Testis (tissue), 2 donors: ENCODE measurements at regions not wholly inside any gene's neighbourhood (a gene's known extent, or its start where the extent isn't known, plus 50 kb on each side); places are given as distances from the start of the nearest gene placed in this dataset.

Experiments
- CTCF ChIP-seq, 3 experiments: fragments of 450-650 bp in 2 of 3; fragments of 200-600 bp in 1 of 3; sonication (generic) in 1 of 3; IDR thresholded peaks; one replicate each; pipeline ENCODE4 v1.5.1; 2016 to 2019; ENCODE audit warnings: antibody characterized with exemption in 3 of 3, mild to moderate bottlenecking in 2 of 3, moderate library complexity in 1 of 3
- POLR2A ChIP-seq: fragments of 450-650 bp; IDR thresholded peaks from one replicate; pipeline ENCODE4 v1.6.1; 2017; ENCODE audit warnings: antibody characterized with exemption, mild to moderate bottlenecking, moderate library complexity

- TF ChIP-seq CTCF (IDR thresholded peaks at IDR 0.05) (no peak), POLR2A (no peak)
These were observed 102.4 kb upstream of the TMEM132C start for GRCh38 chr12:128164533-128164932.
